B cell (primary cell): ENCODE measurements at regions not wholly inside any gene's neighbourhood (a gene's known extent, or its start where the extent isn't known, plus 50 kb on each side); places are given as distances from the start of the nearest gene placed in this dataset.

Source experiments
- EZH2 ChIP-seq: IDR thresholded peaks from 2 replicates; pipeline ENCODE4 v1.6.1; 2012; ENCODE audit warnings: borderline replicate concordance, low read depth, mild to moderate bottlenecking, moderate library complexity, low read length; ENCODE audit not compliant: insufficient read depth, poor library complexity, severe bottlenecking
- TF ChIP-seq, protein P1 (sequence below): fragments of 200-600 bp; IDR thresholded peaks from one replicate; pipeline ENCODE4 v1.8.0; 2022; ENCODE audit warnings: antibody characterized with exemption, mild to moderate bottlenecking

DNA sequence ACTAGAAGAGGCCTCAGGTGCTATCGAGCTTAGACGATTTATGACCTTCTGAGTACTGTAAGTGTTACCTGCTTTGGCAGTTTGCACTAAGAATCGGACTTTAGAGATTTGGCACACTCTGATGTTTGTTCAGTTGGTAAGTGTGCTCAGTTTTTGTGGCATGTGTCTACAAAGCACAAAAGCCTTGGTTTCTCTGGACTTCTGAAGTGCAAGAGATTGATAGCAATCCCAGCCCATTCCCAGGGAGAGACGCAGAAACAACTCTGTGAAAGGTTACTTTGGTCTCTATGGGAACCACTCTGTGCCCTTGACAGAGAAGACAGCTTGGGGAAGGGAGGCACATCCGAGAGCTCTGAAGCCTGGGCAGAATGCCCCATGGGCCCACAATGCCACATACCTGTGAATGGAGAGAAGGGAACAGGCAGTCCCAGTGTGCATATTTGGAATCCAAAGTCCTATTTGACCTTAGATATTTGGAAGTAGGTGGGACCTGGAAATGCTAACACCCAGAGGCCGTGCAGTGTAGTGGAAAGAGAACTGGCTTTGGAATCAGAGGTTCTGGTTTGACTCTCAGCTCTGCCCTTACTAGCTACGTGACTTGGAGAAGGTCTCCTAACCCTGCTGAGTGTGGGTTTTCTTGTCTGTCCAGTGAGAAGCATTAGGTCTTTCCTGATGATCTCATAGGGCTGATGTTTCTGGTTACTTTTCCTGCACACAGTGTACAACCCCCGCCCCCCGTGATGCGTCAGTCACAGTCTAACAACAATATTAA lies 194.3 kb upstream of the VLDLR start:
- TF ChIP-seq, protein P1, sequence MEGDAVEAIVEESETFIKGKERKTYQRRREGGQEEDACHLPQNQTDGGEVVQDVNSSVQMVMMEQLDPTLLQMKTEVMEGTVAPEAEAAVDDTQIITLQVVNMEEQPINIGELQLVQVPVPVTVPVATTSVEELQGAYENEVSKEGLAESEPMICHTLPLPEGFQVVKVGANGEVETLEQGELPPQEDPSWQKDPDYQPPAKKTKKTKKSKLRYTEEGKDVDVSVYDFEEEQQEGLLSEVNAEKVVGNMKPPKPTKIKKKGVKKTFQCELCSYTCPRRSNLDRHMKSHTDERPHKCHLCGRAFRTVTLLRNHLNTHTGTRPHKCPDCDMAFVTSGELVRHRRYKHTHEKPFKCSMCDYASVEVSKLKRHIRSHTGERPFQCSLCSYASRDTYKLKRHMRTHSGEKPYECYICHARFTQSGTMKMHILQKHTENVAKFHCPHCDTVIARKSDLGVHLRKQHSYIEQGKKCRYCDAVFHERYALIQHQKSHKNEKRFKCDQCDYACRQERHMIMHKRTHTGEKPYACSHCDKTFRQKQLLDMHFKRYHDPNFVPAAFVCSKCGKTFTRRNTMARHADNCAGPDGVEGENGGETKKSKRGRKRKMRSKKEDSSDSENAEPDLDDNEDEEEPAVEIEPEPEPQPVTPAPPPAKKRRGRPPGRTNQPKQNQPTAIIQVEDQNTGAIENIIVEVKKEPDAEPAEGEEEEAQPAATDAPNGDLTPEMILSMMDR = no peak
- no peak for TF ChIP-seq EZH2
